SU-DHL-6 (cell line): ENCODE measurements at regions not wholly inside any gene's neighbourhood (a gene's known extent, or its start where the extent isn't known, plus 50 kb on each side); places are given as distances from the start of the nearest gene placed in this dataset.

Experiments used
- EZH2phosphoT487 ChIP-seq: fragments of 200-600 bp; sonication (generic), shearing (Covaris generic); conservative IDR thresholded peaks from 2 replicates; pipeline ENCODE4 v1.6.1; 2018; ENCODE audit warnings: mild to moderate bottlenecking, antibody characterized with exemption, low read length, moderate library complexity, mixed read lengths
- TF ChIP-seq, protein P1 (sequence below): fragments of 200-600 bp; sonication (generic); IDR thresholded peaks from one replicate; pipeline ENCODE4 v1.5.1; 2017; ENCODE audit warnings: antibody characterized with exemption, mild to moderate bottlenecking, low read length, moderate library complexity; ENCODE audit not compliant: insufficient read depth, poor library complexity, severe bottlenecking

DNA sequence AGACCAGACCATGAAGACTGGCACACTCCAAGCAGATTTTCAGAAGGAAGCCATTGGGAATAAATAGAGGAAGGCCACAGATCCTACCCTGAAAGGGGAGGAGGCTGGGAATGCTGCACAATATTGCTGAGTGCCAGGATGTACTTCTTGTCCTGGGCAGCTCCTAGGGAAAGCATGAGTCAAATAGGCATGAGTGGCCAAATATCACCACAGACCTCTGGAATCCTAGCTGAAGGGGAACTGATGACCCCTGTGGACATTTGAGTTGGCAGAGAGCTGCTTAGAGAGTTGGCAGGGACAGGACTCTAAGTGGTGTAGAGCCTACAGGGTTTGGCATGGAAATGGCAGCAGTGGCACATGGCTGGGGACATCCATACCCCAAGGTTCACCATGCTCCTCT, 234.3 kb upstream of the TRPC4 start:
- TF ChIP-seq, protein P1, sequence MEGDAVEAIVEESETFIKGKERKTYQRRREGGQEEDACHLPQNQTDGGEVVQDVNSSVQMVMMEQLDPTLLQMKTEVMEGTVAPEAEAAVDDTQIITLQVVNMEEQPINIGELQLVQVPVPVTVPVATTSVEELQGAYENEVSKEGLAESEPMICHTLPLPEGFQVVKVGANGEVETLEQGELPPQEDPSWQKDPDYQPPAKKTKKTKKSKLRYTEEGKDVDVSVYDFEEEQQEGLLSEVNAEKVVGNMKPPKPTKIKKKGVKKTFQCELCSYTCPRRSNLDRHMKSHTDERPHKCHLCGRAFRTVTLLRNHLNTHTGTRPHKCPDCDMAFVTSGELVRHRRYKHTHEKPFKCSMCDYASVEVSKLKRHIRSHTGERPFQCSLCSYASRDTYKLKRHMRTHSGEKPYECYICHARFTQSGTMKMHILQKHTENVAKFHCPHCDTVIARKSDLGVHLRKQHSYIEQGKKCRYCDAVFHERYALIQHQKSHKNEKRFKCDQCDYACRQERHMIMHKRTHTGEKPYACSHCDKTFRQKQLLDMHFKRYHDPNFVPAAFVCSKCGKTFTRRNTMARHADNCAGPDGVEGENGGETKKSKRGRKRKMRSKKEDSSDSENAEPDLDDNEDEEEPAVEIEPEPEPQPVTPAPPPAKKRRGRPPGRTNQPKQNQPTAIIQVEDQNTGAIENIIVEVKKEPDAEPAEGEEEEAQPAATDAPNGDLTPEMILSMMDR = no peak
- no peak for TF ChIP-seq EZH2phosphoT487
